ENCODE measurements at regions not wholly inside any gene's neighbourhood (a gene's known extent, or its start where the extent isn't known, plus 50 kb on each side); places are given as distances from the start of the nearest gene placed in this dataset.
A peak's percentile ranks its signal among the peaks of the same experiment; 100 is the strongest.

DNA sequence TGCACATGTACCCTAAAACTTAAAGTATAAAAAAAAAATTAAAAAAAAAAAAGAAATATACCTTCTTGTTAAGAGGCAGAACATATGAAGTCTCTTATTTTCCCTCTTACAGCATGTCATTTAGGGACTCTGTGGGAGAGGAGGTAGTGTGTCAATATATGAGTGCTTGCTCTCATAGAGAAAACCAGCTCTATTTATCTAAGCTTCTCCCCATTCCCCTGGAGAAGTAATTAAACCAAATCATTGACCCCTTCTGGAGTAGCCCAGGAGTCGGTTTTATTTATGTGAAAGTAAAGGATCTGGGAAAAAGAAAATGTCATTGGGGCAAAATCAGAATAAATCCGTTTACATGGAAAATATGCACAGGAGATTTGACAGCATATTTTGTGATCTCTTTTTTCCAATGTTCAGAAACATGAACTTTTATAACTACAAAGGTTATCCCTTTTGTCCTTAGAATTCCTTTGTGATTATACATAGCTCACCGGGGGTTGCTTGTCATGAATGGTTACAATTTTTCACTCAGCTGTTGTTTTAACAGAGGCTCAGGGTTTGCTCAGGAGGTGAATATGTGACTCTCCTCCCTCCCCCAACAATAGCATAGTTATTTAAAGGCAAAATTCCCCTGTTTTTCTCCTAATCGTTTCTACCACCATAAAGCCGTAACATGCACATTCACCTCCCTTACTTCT, 114.5 kb upstream of the C1orf21 start:
- no peak for DNase-seq
- TF ChIP-seq POLR2A (IDR thresholded peaks at IDR 0.05) (no peak), POLR2AphosphoS5 (IDR thresholded peaks at IDR 0.05) (no peak), EP300 (IDR thresholded peaks at IDR 0.05; ENCODE audit: low read depth) (no peak)
- TF ChIP-seq, protein P1, sequence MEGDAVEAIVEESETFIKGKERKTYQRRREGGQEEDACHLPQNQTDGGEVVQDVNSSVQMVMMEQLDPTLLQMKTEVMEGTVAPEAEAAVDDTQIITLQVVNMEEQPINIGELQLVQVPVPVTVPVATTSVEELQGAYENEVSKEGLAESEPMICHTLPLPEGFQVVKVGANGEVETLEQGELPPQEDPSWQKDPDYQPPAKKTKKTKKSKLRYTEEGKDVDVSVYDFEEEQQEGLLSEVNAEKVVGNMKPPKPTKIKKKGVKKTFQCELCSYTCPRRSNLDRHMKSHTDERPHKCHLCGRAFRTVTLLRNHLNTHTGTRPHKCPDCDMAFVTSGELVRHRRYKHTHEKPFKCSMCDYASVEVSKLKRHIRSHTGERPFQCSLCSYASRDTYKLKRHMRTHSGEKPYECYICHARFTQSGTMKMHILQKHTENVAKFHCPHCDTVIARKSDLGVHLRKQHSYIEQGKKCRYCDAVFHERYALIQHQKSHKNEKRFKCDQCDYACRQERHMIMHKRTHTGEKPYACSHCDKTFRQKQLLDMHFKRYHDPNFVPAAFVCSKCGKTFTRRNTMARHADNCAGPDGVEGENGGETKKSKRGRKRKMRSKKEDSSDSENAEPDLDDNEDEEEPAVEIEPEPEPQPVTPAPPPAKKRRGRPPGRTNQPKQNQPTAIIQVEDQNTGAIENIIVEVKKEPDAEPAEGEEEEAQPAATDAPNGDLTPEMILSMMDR (IDR thresholded peaks at IDR 0.05) = no peak
- WGBS, 2 donors (ENCODE audit: low coverage in 1 of 2) = 73 to 78% methylated on average over 5 of the region's 5 CpGs
- intact Hi-C loops (cut with DNase I; ENCODE audit: low total_unique reads) (no loop called here), in situ Hi-C loops (cut with MboI; ENCODE audit: low pct_ligation_motif_present in 1 of 4, low pct_unique_long_range_greater_than_20kb in 1 of 4, low sequenced_read_pairs in 3 of 4) (no loop called here)
- H3K36me3 ChIP-seq = no peaks in the 10 kb centered on the region
- H3K27me3 ChIP-seq = no peaks in the 10 kb centered on the region
- no peak overlapping the region for H3K27ac ChIP-seq
- no peak overlapping the region for H3K4me3 ChIP-seq
- no peaks in the 10 kb centered on the region for H3K4me1 ChIP-seq
- H3K9me3 ChIP-seq = no peaks in the 10 kb centered on the region

DNA sequence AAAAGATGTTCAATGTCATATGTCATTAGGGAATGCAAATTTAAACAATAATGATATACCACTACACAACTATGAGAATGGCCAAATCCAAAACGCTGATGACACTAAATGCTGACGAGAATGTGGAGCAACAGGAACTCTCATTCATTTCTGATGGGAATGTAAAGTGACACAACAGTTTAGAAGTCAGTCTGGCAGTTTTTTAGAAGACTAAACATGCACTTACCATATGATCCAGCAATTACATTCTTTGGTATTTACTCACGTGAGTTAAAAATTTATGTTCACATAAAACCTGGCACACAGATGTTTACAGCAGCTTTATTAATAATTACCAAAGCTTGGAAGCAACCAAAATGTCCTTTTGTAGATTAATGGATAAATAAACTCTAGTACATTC, 110.4 kb upstream of the C1orf21 start:
- intact Hi-C loops (cut with DNase I; ENCODE audit: low total_unique reads) = no loop called here
- H3K27me3 ChIP-seq = no peaks in the 10 kb centered on the region
- in situ Hi-C loops (cut with MboI; ENCODE audit: low pct_ligation_motif_present in 1 of 4, low pct_unique_long_range_greater_than_20kb in 1 of 4, low sequenced_read_pairs in 3 of 4) = no loop called here
- H3K4me1 ChIP-seq = no peaks in the 10 kb centered on the region
- 72 to 74% methylated on average over 3 of the region's 3 CpGs for WGBS, 2 donors (ENCODE audit: low coverage in 1 of 2)
- DNase-seq = no peak
- H3K36me3 ChIP-seq = no peaks in the 10 kb centered on the region
- H3K9me3 ChIP-seq = no peaks in the 10 kb centered on the region
- H3K4me3 ChIP-seq = no peak overlapping the region
- H3K27ac ChIP-seq = no peak overlapping the region
- TF ChIP-seq POLR2A (IDR thresholded peaks at IDR 0.05) (no peak), POLR2AphosphoS5 (IDR thresholded peaks at IDR 0.05) (no peak), EP300 (IDR thresholded peaks at IDR 0.05; ENCODE audit: low read depth) (no peak)
- TF ChIP-seq, protein P1 (IDR thresholded peaks at IDR 0.05) = no peak

DNA sequence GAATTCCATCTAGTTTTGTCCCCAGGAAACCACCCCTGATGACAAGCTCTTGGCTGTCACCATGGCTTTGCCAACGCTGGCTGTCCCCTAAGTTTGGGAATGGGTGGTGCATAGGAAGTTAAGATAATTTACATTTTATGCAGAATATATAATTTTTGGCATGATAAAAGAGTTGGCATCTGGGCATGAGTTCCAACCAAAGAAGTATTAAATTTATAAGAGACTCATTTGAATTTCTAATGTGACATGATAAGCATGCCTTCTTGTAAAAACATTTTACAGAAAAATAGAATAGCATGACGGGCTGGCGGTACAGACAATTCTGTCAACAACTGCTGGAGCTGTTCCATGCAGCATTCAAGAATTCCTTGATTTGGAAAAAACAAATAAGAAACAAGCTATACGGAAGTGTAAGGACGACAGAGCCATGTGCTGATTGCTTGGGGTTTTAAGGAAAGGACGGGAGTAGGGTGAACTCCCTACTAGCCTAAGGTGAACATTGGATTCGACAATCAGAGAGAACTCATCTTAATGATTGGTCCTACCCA, 106.8 kb upstream of the C1orf21 start:
- WGBS, 2 donors (ENCODE audit: low coverage in 1 of 2) = 90 to 92% methylated on average over 7 of the region's 7 CpGs
- in situ Hi-C loops (cut with MboI; ENCODE audit: low pct_ligation_motif_present in 1 of 4, low pct_unique_long_range_greater_than_20kb in 1 of 4, low sequenced_read_pairs in 3 of 4) (no loop called here), intact Hi-C loops (cut with DNase I; ENCODE audit: low total_unique reads) (no loop called here)
- no peaks in the 10 kb centered on the region for H3K36me3 ChIP-seq
- no peak for TF ChIP-seq EP300 (IDR thresholded peaks at IDR 0.05; ENCODE audit: low read depth)
- no peak for TF ChIP-seq POLR2AphosphoS5 (IDR thresholded peaks at IDR 0.05)
- TF ChIP-seq, protein P1 (IDR thresholded peaks at IDR 0.05) = no peak
- TF ChIP-seq POLR2A (IDR thresholded peaks at IDR 0.05) = no peak
- H3K27ac ChIP-seq = no peak overlapping the region
- DNase-seq = no peak
- no peaks in the 10 kb centered on the region for H3K9me3 ChIP-seq
- peaks cover 0 to 3% (median 0%) of the 10 kb centered on the region in 4 donors for H3K4me1 ChIP-seq
- no peaks in the 10 kb centered on the region for H3K27me3 ChIP-seq
- H3K4me3 ChIP-seq = no peak overlapping the region

DNA sequence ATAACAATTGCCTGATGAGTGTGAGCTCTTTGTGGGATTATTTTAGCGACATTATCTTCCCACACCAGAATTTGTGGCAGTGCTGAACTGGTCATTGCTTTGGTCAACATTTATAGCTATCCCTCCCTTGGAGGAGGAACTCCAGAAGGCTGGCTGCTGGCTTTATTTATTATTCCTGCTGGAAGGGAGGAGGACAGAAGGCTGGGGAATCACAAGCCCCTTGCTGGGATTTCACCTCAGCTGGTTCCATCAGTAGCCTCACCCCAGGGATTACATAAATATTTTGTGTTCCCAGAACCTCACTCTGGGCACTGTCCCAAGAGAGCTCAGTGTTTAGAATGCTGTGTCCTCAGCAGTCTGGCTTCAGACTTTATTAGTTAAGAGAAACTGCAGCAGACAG, 102.8 kb upstream of the C1orf21 start:
- H3K4me1 ChIP-seq = peaks cover 0 to 3% (median 0%) of the 10 kb centered on the region in 4 donors
- peak; percentile 45 for DNase-seq
- no peaks in the 10 kb centered on the region for H3K36me3 ChIP-seq
- in situ Hi-C loops (cut with MboI; ENCODE audit: low pct_ligation_motif_present in 1 of 4, low pct_unique_long_range_greater_than_20kb in 1 of 4, low sequenced_read_pairs in 3 of 4) (no loop called here), intact Hi-C loops (cut with DNase I; ENCODE audit: low total_unique reads) (no loop called here)
- WGBS, 2 donors (ENCODE audit: low coverage in 1 of 2) = 68% methylated on average over 1 of the region's 1 CpG; no CpG with 5 or more reads in 1 of the 2 donors
- no peak overlapping the region for H3K4me3 ChIP-seq
- no peaks in the 10 kb centered on the region for H3K27me3 ChIP-seq
- H3K9me3 ChIP-seq = no peaks in the 10 kb centered on the region
- TF ChIP-seq, protein P1 (IDR thresholded peaks at IDR 0.05) = no peak
- TF ChIP-seq EP300 (IDR thresholded peaks at IDR 0.05; ENCODE audit: low read depth) = peak; percentile 17
- TF ChIP-seq POLR2A (IDR thresholded peaks at IDR 0.05) = no peak
- peak; percentile 51 to 65 (median 57) for TF ChIP-seq POLR2AphosphoS5 (IDR thresholded peaks at IDR 0.05)
- peak overlapping the region; percentile 10 to 64 (median 44) for H3K27ac ChIP-seq
